ENCODE measurements at regions not wholly inside any gene's neighbourhood (a gene's known extent, or its start where the extent isn't known, plus 50 kb on each side); places are given as distances from the start of the nearest gene placed in this dataset.

GRCh38 chr1:224846119-224846907 is 83.2 kb upstream of the DNAH14 start:
- DNase-seq (ENCODE audit: low read depth) = no peak
- no peak overlapping the region for H3K4me3 ChIP-seq (ENCODE audit: low read depth, low read length)
- TF ChIP-seq, protein P1, sequence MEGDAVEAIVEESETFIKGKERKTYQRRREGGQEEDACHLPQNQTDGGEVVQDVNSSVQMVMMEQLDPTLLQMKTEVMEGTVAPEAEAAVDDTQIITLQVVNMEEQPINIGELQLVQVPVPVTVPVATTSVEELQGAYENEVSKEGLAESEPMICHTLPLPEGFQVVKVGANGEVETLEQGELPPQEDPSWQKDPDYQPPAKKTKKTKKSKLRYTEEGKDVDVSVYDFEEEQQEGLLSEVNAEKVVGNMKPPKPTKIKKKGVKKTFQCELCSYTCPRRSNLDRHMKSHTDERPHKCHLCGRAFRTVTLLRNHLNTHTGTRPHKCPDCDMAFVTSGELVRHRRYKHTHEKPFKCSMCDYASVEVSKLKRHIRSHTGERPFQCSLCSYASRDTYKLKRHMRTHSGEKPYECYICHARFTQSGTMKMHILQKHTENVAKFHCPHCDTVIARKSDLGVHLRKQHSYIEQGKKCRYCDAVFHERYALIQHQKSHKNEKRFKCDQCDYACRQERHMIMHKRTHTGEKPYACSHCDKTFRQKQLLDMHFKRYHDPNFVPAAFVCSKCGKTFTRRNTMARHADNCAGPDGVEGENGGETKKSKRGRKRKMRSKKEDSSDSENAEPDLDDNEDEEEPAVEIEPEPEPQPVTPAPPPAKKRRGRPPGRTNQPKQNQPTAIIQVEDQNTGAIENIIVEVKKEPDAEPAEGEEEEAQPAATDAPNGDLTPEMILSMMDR (IDR thresholded peaks at IDR 0.05; ENCODE audit: low read depth, low read length, missing control alignments) = no peak

DNA sequence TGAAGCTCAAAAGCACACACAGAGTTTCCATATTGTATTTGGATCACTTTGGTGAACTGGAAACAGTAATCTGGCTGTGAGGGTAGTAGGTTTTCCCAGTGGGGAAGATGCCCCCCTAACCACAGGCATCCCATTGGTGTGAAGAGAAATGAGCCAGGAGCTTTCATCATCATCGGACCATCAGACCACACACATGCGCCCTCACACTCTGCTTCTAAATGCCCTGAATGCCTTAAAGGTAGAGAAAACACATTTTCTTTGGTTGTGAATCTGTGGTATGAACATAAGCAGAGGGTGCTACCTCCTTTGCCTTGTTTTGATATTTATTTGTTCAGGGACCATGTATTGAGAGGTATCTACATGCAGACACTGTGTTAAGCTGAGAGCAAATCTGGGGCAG is 79.0 kb upstream of the DNAH14 start:
- TF ChIP-seq, protein P1 (IDR thresholded peaks at IDR 0.05; ENCODE audit: low read depth, low read length, missing control alignments) = no peak
- no peak overlapping the region for H3K4me3 ChIP-seq (ENCODE audit: low read depth, low read length)
- no peak for DNase-seq (ENCODE audit: low read depth)

- TF ChIP-seq, protein P1 (IDR thresholded peaks at IDR 0.05; ENCODE audit: low read depth, low read length, missing control alignments) = peak; percentile 83
- DNase-seq (ENCODE audit: low read depth) = peak; percentile 16
- H3K4me3 ChIP-seq (ENCODE audit: low read depth, low read length) = no peak overlapping the region
These were observed 78.1 kb upstream of the DNAH14 start for GRCh38 chr1:224851210-224851847.

GRCh38 chr1:224851848-224852261 is 77.6 kb upstream of the DNAH14 start:
- H3K4me3 ChIP-seq (ENCODE audit: low read depth, low read length) = no peak overlapping the region
- TF ChIP-seq, protein P1 (IDR thresholded peaks at IDR 0.05; ENCODE audit: low read depth, low read length, missing control alignments) = no peak
- DNase-seq (ENCODE audit: low read depth) = no peak

DNA sequence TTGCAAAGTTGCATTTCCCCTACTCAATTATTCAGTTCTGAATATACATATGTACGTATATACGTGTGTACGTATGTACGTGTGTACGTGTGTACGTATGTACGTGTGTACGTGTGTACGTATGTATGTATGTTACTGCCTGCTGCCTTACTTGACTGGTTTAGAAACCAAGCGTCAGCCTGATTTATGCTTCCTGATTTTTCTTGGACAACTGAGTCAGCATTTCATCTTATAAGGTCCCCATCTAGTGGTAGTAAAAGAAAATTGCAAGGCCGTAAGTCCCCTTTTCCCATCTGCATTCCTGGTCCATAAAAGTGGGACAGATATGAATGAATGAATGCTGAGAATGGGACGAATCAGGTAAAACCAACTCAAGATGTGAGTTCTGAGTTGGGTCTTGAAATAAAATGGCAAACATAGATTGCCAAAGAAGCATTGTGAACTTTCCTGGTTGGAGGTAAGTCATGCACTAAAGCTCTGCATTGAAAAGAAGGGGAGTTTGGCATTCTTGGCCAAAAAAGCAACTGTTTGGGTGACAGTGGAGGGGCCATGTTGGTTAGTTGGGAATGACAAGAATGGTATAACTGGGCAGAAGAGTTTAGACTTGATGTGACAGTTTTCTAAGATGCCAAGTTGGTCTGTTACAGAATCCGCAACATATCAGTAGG is 76.4 kb upstream of the DNAH14 start:
- no peak overlapping the region for H3K4me3 ChIP-seq (ENCODE audit: low read depth, low read length)
- DNase-seq (ENCODE audit: low read depth) = no peak
- TF ChIP-seq, protein P1 (IDR thresholded peaks at IDR 0.05; ENCODE audit: low read depth, low read length, missing control alignments) = peak; percentile 72

GRCh38 chr1:224856973-224857372 is 72.5 kb upstream of the DNAH14 start:
- TF ChIP-seq, protein P1 (IDR thresholded peaks at IDR 0.05; ENCODE audit: low read depth, low read length, missing control alignments) = no peak
- DNase-seq (ENCODE audit: low read depth) = no peak
- no peak overlapping the region for H3K4me3 ChIP-seq (ENCODE audit: low read depth, low read length)

All from GM12864 (cell line).